ENCODE measurements at regions not wholly inside any gene's neighbourhood (a gene's known extent, or its start where the extent isn't known, plus 50 kb on each side); places are given as distances from the start of the nearest gene placed in this dataset.

DNA sequence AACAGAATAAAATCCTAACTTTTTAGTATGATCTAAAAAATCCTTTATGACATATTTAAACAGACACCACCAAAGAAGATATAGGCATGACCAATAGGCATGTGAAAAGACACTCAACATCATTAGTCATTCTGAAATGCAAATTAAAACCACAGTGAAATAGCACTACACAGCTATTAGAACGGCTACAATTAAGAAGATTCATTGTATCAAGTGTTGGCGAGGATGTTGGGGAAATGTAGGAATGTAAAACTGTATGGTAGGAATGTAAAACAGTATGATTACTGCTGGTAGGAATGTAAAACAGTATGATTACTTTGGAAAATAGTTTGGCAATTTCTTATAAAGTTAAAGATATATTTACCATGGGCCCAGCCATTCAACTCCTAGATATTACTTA is 253.3 kb upstream of the TCF4 start:
- ChIA-PET RAD21 (ENCODE audit: unreplicated experiment) (no interaction called here), SMC1A (ENCODE audit: uncharacterized antibody, unreplicated experiment) (no interaction called here), POLR2A (no interaction called here), CTCF (no interaction called here)
- intact Hi-C loops (cut with micrococcal nuclease; ENCODE audit: unreplicated experiment): no loop called here
- no peak overlapping the region for H3K9ac ChIP-seq (ENCODE audit: control insufficient read depth, insufficient read depth, low read length)
- in situ Hi-C loops (cut with MboI): no loop called here
- WGBS (ENCODE audit: insufficient coverage, insufficient replicate concordance, low lambda C conversion rate, missing lambda C conversion rate): 35% methylated on average over 2 of the region's 2 CpGs
- H3K27me3 ChIP-seq (replicated peaks in 1 of 2; ENCODE audit: control insufficient read depth in 2 of 2, insufficient read depth in 2 of 2, low read length in 1 of 2): no peaks in the 10 kb centered on the region
- FAIRE-seq: no peak
- no peak overlapping the region for H3K4me2 ChIP-seq (ENCODE audit: control insufficient read depth, insufficient read depth)
- no TSS peak for BruUV-seq (replicated peaks)
- no peak for ATAC-seq
- H4K20me1 ChIP-seq (ENCODE audit: control insufficient read depth, insufficient read depth): no peaks in the 10 kb centered on the region
- no peak for DNase-seq (ENCODE audit: low read depth, low spot score)
- no peak overlapping the region for H2AFZ ChIP-seq (ENCODE audit: control insufficient read depth, low read depth, low read length)
- H3K36me3 ChIP-seq (ENCODE audit: control insufficient read depth in 2 of 2, insufficient read depth in 2 of 2, low read length in 1 of 2): no peaks in the 10 kb centered on the region
- no peak overlapping the region for H3K4me3 ChIP-seq
- H3K4me1 ChIP-seq (ENCODE audit: control insufficient read depth, insufficient read depth, low read length): no peaks in the 10 kb centered on the region
- H3K9me3 ChIP-seq (replicated peaks; ENCODE audit: control insufficient read depth, insufficient read depth, low read length): no peaks in the 10 kb centered on the region; the same call in 2 of the 3 replicates
- no peak overlapping the region for H3K27ac ChIP-seq (ENCODE audit: control insufficient read depth, insufficient read depth)
- no peaks in the 10 kb centered on the region for H3K79me2 ChIP-seq (ENCODE audit: control insufficient read depth, insufficient read depth, low read length)
- TF ChIP-seq, protein P1, sequence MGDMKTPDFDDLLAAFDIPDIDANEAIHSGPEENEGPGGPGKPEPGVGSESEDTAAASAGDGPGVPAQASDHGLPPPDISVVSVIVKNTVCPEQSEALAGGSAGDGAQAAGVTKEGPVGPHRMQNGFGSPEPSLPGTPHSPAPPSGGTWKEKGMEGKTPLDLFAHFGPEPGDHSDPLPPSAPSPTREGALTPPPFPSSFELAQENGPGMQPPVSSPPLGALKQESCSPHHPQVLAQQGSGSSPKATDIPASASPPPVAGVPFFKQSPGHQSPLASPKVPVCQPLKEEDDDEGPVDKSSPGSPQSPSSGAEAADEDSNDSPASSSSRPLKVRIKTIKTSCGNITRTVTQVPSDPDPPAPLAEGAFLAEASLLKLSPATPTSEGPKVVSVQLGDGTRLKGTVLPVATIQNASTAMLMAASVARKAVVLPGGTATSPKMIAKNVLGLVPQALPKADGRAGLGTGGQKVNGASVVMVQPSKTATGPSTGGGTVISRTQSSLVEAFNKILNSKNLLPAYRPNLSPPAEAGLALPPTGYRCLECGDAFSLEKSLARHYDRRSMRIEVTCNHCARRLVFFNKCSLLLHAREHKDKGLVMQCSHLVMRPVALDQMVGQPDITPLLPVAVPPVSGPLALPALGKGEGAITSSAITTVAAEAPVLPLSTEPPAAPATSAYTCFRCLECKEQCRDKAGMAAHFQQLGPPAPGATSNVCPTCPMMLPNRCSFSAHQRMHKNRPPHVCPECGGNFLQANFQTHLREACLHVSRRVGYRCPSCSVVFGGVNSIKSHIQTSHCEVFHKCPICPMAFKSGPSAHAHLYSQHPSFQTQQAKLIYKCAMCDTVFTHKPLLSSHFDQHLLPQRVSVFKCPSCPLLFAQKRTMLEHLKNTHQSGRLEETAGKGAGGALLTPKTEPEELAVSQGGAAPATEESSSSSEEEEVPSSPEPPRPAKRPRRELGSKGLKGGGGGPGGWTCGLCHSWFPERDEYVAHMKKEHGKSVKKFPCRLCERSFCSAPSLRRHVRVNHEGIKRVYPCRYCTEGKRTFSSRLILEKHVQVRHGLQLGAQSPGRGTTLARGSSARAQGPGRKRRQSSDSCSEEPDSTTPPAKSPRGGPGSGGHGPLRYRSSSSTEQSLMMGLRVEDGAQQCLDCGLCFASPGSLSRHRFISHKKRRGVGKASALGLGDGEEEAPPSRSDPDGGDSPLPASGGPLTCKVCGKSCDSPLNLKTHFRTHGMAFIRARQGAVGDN (IDR thresholded peaks at IDR 0.05): no peak
- no peak for TF ChIP-seq ATF7 (IDR thresholded peaks at IDR 0.05; ENCODE audit: low read depth)
- no peak for TF ChIP-seq TCF3 (IDR thresholded peaks at IDR 0.05; ENCODE audit: borderline replicate concordance, insufficient read depth, low read depth, low read length)
- TF ChIP-seq BCL11A (IDR thresholded peaks at IDR 0.05; ENCODE audit: low read depth, low read length): no peak
- TF ChIP-seq ZNF622 (IDR thresholded peaks at IDR 0.05): no peak
- TF ChIP-seq NFIC (IDR thresholded peaks at IDR 0.05; ENCODE audit: low read depth, low read length): no peak
- TF ChIP-seq, protein P2, sequence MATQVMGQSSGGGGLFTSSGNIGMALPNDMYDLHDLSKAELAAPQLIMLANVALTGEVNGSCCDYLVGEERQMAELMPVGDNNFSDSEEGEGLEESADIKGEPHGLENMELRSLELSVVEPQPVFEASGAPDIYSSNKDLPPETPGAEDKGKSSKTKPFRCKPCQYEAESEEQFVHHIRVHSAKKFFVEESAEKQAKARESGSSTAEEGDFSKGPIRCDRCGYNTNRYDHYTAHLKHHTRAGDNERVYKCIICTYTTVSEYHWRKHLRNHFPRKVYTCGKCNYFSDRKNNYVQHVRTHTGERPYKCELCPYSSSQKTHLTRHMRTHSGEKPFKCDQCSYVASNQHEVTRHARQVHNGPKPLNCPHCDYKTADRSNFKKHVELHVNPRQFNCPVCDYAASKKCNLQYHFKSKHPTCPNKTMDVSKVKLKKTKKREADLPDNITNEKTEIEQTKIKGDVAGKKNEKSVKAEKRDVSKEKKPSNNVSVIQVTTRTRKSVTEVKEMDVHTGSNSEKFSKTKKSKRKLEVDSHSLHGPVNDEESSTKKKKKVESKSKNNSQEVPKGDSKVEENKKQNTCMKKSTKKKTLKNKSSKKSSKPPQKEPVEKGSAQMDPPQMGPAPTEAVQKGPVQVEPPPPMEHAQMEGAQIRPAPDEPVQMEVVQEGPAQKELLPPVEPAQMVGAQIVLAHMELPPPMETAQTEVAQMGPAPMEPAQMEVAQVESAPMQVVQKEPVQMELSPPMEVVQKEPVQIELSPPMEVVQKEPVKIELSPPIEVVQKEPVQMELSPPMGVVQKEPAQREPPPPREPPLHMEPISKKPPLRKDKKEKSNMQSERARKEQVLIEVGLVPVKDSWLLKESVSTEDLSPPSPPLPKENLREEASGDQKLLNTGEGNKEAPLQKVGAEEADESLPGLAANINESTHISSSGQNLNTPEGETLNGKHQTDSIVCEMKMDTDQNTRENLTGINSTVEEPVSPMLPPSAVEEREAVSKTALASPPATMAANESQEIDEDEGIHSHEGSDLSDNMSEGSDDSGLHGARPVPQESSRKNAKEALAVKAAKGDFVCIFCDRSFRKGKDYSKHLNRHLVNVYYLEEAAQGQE (IDR thresholded peaks at IDR 0.05; ENCODE audit: low read depth, low read length): no peak
- TF ChIP-seq NR2C2 (IDR thresholded peaks at IDR 0.05; ENCODE audit: borderline replicate concordance, control insufficient read depth, insufficient read length, low read depth): no peak
- TF ChIP-seq, protein P3, sequence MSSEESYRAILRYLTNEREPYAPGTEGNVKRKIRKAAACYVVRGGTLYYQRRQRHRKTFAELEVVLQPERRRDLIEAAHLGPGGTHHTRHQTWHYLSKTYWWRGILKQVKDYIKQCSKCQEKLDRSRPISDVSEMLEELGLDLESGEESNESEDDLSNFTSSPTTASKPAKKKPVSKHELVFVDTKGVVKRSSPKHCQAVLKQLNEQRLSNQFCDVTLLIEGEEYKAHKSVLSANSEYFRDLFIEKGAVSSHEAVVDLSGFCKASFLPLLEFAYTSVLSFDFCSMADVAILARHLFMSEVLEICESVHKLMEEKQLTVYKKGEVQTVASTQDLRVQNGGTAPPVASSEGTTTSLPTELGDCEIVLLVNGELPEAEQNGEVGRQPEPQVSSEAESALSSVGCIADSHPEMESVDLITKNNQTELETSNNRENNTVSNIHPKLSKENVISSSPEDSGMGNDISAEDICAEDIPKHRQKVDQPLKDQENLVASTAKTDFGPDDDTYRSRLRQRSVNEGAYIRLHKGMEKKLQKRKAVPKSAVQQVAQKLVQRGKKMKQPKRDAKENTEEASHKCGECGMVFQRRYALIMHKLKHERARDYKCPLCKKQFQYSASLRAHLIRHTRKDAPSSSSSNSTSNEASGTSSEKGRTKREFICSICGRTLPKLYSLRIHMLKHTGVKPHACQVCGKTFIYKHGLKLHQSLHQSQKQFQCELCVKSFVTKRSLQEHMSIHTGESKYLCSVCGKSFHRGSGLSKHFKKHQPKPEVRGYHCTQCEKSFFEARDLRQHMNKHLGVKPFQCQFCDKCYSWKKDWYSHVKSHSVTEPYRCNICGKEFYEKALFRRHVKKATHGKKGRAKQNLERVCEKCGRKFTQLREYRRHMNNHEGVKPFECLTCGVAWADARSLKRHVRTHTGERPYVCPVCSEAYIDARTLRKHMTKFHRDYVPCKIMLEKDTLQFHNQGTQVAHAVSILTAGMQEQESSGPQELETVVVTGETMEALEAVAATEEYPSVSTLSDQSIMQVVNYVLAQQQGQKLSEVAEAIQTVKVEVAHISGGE (CRISPR knock-in tag; IDR thresholded peaks at IDR 0.05): no peak
- no peak for TF ChIP-seq EZH2 (IDR thresholded peaks at IDR 0.05; ENCODE audit: borderline replicate concordance, control insufficient read depth, low read depth, low read length)
- no peak for TF ChIP-seq CEBPB (IDR thresholded peaks at IDR 0.05; ENCODE audit: borderline replicate concordance in 1 of 2, low read depth in 2 of 2, low read length in 2 of 2)
- TF ChIP-seq IKZF2 (IDR thresholded peaks at IDR 0.05): no peak
- no peak for TF ChIP-seq ZNF207 (IDR thresholded peaks at IDR 0.05; ENCODE audit: borderline replicate concordance)
